LoVo (cell line): ENCODE measurements at regions not wholly inside any gene's neighbourhood (a gene's known extent, or its start where the extent isn't known, plus 50 kb on each side); places are given as distances from the start of the nearest gene placed in this dataset.
"Not testable (repeated sequence)": the region's sequence is repeated elsewhere in the genome, so short reads cannot be mapped to it uniquely, and the experiment has no call there.

Experiments used
- DNase-seq: peaks from one replicate; pipeline ENCODE4 v3.0.0-alpha.2; 2016; ENCODE audit warnings: low spot score

DNA sequence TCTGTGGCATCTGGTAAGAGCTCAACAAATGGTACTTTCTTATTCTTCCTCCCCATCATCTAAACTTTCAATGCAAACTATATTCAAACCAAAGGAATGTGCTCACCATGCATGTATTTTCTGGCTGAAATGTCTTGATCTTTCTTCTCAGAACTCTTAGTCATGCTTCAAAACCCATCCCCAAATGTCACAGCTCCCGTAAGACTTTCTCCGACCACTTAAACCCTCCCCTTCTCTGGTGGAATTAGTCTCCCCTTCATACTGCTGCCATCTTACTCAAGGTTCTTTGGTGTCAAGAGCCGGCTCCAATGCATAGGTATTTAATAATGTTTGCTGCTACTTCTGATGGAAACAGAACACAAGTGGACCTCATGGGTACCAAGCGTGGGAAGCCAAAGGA is 538.1 kb downstream of the MATN1 start:
- DNase-seq, result no peak

DNA sequence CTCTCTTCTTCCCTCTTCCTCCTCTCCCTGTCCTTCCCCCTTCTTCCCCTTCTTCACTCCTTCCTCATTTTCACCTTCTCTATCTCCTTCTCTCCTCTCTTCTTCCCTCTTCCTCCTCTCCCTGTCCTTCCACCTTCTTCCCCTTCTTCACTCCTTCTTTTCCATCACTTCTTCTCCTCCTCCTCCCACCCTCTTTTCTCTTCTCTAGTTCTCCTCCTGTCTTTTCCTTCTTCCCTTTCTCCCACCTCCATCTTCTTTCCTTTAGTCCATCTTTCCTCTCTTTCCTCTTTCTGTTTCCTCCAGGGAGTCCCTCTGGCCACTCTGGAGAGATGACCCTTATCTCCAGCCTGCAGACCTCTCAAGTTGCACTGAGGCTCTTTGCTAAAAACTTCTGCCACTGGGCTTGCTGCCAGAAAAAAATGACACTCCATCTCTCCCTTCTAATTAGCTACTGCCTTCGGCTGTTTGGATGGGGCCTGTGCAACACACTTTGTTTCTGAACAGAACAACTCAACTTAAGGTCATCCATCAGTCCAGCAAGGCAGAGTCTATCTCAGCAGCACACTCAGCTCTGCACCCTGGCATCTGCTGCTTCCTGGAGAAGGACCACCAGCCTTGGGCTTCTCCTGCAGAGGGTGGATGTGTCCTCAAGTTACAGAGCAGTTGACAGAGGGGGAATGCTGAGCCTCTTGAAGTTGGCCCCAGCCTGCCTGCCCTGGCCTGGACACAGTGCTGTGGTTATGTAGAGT is 538.8 kb downstream of the MATN1 start:
- DNase-seq, result no peak

DNA sequence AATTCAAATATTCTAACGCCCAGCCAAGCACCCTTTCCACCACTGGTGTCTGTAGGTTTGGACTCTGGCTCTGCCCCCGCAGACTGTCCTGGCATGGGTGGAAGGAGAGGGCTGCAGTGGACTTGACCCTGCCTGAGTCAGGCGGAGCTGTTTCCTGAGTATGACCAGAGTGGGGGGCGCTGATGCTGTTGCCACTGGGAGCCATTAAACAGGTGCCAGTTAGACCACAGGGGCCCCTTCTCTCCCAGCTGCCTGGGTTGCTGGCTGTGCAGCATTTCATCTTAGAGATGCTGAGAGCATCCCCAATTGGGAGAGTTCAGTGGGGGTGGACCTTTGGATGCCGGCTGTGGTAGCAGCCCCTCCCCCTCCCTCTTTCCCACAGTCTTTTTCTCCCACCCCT is 539.5 kb downstream of the MATN1 start:
- DNase-seq, result no peak

DNA sequence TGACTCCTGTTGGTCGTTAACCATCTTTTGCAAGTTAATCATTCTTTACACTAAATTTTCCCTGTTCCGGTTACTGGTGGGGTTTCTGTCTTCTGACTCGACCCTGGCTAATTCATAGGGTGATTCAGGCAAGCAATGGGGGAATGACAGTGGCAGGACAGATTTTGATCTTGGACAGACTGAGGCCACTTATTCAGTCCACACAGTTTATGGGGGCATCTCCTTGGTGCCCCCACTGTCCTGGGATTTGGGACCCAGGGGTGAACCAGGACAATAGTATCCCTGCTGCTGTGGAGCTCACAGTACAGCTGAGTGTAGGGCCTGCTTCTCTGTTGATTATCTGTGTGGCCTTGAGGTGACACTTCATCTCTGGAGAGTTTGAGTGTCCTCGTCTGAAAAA is 540.4 kb downstream of the MATN1 start:
- DNase-seq, result no peak

DNA sequence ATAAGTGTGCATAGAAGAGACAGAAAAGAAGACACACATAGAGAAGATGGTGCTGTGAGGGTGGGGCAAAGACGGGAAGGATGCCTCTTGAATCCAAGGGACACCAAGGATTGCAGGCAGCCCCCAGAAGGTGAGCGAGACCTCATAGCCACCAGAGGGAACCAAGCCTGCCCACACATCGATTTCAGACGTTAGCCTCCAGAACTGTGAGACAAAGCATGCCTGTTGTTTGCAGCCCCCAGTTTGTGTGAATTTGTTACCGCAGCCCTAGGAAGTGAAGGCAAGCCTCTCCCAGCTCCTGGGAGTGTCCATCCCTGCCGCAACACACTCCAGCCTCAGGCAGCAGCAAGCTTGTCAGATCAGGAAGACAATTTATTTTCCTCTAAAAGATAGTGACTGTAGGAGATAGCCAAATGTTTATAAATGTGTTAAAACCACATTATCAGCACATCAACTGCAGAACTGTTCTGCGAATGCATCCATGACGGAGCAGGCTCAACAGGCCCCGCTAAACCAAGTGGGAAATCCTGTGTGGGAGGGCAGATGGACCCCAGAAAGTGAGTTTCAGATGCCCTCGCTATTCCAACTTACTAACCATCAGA is 543.3 kb downstream of the MATN1 start:
- DNase-seq, result no peak

DNA sequence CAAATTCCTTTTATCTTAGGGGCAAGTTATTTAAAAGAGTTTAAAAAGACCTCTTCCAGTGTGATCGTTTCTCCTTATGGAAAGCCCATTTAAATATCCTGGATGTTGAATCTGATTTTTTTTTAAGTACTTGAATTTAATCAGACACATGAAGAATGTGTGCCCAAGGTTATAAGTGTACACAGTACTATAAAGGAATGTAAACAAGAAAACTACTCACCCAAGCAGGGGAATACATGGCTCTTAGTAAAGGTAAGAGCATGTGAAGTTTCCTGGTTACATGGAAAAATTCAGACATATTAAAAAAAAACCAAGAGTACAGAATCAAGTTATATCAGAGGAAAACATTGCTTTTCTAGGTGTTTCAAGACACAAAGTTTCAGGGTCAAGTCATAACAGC is 546.9 kb downstream of the MATN1 start:
- DNase-seq, result no peak

DNA sequence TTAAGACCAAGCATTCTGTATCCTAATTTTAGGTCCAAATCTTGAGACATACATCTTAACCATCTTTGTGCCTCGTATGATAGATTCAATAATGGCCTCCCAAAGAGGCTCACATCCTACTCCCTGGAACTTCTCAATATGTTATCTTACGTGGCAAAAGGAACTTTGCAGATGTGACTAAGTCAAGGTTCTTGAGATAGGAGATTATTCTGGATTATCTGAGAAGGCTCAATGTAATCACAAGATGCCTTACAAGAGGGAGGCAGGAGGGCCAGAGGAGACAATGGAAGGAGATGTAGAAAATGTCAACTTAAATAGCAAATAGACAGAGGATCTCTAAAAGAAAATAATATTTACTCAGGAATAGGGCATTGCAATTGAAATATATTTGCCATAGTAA is 548.9 kb downstream of the MATN1 start:
- no peak for DNase-seq

DNA sequence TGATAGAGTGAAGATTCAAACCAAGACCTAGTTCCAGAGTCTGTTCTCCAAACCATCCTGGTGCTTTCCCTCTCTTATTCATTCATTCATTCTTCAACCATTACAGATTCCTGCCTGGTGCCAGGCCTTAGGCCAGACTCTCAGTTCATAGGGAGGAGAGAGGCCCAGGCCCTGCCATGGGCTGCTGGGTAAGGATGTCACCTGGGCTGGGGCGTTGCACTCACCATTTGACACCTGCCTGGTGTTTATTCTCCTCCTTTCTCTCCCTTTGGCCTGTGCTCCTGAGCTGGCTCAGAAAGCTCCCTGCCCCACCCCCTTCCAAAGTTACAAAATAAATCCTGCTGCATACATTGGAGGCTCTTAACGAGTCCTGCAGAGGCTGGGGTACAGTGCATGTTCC is 549.8 kb downstream of the MATN1 start:
- no peak for DNase-seq

DNA sequence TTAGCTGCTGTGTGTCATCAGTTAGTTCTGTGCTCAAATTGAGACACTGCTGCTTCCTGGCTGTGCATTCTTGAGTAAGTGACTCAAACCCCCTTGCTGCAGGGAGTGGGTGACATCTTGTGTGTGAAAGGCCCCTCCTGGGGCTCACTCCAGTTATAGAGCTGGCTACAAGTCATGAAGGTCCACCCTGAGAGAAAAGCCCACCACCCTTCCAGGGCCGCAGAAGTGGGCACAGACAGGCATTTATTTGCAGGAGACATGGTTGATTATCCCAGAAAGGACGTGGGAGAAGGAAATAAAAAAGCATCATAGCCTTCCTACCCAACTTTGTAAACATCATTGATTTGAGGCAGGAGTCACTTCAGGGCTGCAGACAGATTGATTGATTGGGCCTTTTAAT is 550.6 kb downstream of the MATN1 start:
- no peak for DNase-seq

DNA sequence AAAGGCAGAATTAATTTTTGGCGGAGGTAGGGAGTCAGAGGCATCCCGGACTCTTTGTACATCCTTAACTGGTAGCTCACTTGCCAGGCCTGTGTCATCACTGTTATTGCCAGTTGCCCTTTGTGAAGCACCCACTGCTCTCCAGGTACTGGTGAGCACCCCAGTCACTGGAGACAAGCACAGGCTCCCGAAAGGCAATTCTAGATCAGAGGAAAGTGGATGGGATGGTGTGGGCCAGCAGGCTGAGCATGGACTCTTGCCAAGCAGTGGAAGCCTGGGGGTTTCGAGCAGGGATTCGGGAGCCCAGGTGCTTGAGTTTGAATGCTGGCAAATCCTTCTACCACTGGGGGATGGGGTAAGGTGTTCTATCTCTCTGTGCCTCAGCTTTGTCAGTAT is 551.1 kb downstream of the MATN1 start:
- no peak for DNase-seq

DNA sequence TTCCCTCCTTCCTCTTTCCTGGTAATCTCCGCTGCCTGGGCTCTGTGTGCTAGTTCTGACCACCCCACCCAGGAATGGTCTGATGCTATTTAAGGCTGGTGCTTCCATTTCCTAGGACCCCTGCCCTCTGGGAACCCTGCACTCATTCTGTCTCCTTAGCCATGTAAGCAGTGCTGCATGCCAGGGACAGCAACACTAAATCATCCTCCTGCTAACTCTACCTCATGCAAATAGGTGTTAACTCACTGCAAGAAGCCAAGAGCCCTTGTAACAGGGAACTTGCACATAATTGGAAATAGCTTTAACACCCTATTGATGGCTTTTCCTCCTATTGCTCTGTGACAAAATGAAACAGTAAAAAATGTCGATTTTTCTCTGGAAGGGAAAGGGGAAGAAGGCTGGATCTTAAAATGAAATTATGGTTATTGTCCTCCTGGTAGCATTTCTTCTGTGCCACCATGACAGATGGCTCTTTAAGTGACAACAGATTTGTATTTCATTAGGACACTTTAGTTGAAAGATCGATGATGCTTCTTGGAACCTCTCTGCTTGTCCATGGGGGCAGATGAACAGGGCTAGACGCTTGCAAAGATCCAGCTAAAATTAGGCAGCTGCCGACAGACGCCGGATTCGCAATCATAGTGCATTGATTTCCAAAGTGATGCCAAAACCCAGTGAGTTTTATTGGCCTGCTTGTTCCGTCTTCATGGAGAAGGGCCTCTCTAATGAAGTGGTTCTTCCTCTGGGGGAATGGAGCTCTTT is 551.7 kb downstream of the MATN1 start:
- no peak for DNase-seq

DNA sequence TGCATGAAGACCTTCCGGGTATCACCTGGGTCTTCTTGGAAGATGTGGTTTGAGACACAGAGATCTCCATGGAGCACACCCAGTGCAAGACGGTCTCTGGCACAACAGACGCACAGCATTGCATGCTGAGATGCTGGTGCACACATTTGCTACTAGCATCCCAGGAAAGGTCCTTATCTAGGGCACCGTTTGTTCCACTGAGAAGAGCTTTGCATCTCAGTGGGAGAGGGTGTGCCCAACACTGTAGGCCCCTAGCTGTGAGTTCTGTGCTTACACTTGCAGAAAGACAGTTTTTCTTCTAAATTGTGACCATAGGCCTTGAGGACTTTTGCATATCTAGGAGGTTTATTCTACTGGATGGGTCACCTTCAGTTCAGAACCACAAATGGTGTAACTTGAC is 554.1 kb downstream of the MATN1 start:
- DNase-seq, result no peak

DNA sequence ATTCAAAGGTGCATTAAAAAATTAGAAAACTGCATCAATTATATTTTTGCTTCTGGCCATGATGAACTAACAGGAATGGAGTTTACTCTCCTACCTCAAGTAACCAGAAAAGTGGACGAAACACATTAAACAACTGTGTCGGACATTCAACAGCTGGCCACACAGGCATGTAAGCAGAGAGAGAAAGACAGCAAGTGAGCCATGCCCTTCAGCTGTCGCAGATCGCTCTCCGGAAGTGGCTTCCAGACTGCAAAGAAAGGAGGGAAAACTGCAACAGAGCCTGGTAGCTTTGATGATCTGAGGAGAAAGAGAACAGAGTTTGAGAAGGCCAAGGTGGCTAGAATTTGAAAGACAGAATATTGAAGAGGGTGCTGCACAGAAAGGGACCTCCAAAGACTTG is 557.2 kb downstream of the MATN1 start:
- no peak for DNase-seq

DNA sequence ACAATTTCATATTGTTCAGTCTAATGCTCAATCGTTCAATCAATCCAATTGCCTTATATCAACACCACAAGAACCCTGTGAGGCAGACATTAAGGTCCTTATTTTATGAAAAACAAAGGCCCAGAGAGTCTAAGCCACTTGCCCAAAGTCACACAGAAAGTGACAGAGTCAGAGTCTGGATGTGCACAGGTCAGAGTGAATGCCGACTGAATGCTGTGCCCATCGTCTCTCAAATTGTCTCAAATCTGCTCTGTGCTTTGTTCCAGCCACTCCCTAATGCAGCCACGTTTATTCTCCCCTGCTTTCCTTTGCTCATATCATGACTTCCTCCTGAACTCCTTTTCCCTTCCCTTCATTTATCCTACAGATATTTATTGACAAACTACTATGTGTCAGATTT is 558.3 kb downstream of the MATN1 start:
- no peak for DNase-seq

DNA sequence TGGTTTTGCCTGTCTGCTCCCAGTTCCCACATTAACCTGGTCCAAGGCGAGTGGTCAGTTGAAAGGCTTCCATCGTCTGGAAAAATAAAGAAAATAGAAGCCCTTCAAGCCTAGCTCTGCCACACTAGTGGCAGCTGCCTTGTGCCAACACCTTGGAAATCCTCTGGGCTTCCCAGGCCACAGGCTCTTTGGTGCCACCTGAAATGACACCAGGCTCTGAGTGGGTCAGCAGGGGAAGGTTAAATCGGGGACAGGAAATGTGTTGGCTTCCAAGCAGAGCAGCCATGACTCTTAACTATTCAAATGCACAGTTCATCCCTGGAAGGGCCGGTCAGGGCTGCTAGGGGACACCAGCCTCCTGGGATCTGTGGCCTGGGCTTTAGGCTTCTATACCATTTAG is 558.7 kb downstream of the MATN1 start:
- DNase-seq, result no peak

DNA sequence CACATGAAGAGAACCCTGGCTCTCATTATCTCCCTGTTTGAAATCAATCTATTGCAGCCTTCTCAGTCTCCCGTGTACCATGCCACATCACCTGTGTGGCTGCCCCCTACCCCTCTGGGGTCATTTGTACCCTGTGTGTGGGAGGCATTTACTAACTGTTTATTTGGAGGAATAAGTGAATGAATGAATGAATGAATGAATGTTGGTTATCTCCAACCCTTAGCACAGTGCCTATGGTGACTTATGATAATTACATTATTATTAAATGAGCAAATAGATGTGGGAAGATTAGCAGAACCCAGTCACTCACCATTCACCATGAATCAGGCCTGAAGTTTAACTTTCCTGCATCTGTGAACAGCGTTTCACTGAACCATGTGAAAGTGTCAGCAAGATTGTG is 560.8 kb downstream of the MATN1 start:
- no peak for DNase-seq

DNA sequence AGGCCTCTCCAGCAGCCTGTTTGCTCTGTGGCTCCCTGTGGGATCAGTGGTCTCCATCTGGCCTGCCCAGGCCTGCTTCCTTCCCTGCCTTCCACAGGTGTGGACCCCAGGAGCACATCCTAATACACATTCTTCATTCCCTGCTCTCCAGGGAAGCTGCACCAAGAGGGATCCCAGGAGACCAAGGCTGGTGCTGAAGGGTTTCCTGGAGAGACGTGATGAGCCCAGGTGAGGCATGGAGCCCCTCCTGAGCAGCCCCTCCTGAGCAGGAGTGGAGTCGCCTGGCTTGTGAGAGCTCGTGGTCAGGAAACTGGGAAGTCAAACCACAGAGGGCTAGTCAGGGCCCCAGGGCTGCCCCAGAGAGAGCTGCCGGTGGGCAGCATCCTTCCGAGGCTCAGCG is 561.4 kb downstream of the MATN1 start:
- DNase-seq, result no peak

DNA sequence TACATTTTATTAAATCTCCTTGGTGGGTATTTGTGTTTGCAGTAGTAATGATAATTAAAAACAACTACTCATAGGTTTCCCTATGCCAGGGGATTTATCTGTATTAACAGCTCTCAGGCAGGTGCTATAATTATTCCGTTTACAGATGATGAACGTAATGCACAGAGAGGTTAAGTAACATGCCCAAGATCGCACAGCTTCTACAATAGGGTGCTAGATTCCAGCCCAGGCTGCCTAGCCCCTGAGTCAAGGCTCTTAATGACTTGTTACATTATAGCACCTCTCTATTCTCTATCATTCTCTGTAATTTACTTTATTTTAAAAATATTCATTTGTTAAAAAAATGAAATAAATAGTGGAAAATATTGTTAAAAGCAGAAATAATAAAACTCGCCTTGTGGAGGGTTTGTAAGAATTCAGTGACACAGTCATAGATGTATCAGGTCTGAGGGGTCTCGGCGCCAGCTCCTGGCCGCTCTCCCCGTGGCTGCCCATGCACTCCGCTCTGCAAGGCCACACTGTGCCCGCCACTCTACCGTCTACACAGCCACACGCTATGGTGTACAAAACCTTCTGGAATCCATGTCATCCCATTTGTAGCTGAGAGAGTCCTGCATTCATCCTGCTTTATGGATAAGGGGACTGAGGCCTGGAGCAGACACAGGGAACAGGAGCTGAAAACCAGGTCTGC is 562.2 kb downstream of the MATN1 start:
- no peak for DNase-seq

DNA sequence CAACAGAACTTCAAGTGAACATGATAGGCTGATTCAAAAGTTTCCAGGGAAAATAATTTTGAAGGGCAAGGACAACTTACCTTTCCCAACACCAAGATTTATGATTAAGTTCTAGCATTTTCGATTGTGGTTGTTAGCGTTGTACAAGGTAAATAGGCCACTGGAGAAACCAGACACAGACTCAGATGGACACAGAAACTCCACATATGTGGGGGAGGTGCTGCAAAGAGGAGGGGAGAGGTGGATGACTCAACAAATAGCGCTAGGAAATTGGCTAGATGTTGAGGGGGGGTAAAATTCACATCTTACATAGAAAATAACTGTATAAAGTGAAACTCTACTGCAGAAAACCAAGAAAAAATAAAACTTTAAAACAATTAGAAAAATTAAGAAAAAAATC is 564.4 kb downstream of the MATN1 start:
- DNase-seq, result no peak

DNA sequence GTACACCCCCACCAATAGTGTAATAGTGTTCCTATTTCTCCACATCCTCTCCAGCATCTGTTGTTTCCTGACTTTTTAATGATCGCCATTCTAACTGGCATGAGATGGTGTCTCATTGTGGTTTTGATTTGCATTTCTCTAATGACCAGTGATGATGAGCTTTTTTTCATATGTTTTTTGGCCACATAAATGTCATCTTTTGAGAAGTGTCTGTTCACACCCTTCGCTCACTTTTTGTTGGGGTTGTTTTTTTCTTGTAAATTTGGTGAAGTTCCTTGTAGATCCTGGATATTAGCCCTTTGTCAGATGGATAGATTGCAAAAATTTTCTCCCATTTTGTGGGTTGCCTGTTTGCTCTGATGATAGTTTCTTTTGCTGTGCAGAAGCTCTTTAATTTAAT is 567.7 kb downstream of the MATN1 start:
- DNase-seq, result not testable (repeated sequence)

DNA sequence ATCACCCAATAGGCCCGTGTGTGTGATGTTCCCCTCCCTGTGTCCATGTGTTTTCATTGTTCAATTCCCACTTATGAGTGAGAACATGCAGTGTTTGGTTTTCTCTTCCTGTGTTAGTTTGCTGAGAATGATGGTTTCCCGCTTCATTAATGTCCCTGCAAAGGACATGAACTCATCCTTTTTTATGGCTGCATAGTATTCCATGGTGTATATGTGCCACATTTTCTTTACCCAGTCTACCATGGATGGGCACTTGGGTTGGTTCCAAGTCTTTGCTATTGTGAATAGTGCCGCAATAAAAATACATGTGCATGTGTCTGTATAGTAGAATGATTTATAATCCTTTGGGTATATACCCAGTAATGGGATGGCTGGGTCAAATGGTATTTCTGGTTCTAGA is 568.1 kb downstream of the MATN1 start:
- not testable (repeated sequence) for DNase-seq

DNA sequence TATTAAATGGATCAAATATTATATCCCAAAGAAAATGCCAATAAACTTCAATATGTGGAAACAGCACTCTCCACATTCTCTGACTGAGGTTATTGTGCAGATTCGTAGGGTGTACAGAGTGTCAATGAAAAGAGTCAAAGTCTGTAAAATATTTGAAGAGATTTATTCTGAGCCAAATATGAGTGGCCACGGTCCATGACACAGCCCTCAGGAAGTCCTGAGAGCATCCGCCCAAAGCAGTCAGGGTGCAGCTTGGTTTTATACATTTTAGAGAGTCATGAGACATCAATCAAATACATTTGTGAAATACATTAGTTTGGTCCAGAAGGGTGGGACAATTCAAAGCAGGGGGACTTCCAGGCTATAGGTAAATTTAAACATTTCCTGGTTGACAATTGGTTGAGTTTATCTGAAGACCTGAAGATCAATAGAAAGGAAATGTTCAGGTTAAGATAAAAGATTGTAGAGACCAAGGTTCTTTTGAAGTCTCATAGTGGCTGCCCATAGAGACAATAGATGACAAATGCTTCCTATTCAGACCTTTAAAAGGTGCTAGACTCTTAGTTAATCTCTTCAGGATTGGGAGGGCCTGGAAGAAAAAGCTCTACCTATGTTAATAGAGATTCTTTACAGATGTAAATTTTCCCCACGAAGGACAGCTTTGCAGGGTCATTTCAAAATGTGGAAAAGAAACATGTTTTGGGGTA is 569.5 kb downstream of the MATN1 start:
- DNase-seq, result no peak
